Coronary artery (tissue), 2 donors: ENCODE measurements at regions not wholly inside any gene's neighbourhood (a gene's known extent, or its start where the extent isn't known, plus 50 kb on each side); places are given as distances from the start of the nearest gene placed in this dataset.
"Not testable (repeated sequence)": the region's sequence is repeated elsewhere in the genome, so short reads cannot be mapped to it uniquely, and the experiment has no call there.

ENCODE experiments used
- DNase-seq: peaks from one replicate; pipeline ENCODE4 v3.0.0-alpha.2; 2017; ENCODE audit warnings: low spot score
- H3K27ac ChIP-seq, 2 donors: fragments of 200-600 bp; sonication (generic); one replicate each; pipeline ENCODE4 v1.5.1; 2016 to 2019
- H3K4me3 ChIP-seq: fragments of 200-600 bp; sonication (generic); 2 replicates; pipeline ENCODE4 v1.5.1; 2016; ENCODE audit warnings: mild to moderate bottlenecking, moderate library complexity
- CTCF ChIP-seq: fragments of 200-600 bp; sonication (generic); IDR thresholded peaks from one replicate; pipeline ENCODE4 v1.5.1; 2019; ENCODE audit warnings: antibody characterized with exemption

DNA sequence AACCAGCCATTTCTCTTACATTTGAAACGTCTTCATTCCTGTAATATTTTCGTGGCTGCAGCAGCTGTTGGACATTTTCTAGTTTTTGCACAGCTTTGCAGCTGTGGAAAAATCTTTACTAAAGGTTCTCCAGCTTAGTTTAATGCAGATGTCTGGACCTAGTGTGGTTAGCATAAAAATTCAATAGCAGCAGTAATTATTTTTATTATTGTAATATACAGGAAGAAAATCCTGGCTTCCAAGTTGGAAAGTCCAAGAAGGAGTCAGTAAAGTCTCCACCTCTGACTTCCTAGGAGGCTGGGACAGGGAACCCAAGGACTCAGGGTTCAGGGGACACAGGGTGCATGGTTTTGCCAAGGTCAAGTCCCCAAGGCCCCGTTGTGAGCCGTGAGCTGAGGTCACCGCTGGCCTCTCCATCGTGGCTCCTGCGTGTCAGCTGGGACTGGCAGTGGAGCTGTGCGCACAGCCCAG, 230.6 kb downstream of the FNDC1 start:
- no peak for DNase-seq

GRCh38 chr6:159398633-159399032, 229.4 kb downstream of the FNDC1 start:
- DNase-seq = no peak
- no peak overlapping the region for H3K4me3 ChIP-seq
- TF ChIP-seq CTCF = no peak
- H3K27ac ChIP-seq = no peak overlapping the region

More for the DNA sequence above, 230.6 kb downstream of the FNDC1 start:
- no peak overlapping the region for H3K27ac ChIP-seq
- TF ChIP-seq CTCF = no peak
- H3K4me3 ChIP-seq = no peak overlapping the region

DNA sequence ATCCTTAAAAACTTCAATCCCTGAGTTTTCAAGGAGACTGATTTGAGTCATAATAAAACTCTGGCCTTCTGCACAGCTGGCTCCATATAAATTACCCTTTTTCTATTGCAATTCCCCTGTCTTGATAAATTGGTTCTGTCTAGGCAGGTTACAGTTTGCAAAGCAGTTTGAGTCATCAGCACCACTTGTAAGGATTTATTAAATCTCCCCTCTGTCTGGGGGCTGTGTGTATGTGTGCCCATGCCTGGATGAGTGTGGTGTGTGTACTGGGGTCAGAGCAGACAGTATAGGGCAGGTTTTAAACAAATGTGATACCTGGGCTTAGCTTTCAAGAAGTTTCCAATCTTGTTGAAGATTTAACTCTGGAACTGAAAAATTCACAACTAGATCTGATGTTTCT, 228.6 kb downstream of the FNDC1 start:
- no peak overlapping the region for H3K27ac ChIP-seq
- no peak overlapping the region for H3K4me3 ChIP-seq
- no peak for TF ChIP-seq CTCF
- DNase-seq = no peak

DNA sequence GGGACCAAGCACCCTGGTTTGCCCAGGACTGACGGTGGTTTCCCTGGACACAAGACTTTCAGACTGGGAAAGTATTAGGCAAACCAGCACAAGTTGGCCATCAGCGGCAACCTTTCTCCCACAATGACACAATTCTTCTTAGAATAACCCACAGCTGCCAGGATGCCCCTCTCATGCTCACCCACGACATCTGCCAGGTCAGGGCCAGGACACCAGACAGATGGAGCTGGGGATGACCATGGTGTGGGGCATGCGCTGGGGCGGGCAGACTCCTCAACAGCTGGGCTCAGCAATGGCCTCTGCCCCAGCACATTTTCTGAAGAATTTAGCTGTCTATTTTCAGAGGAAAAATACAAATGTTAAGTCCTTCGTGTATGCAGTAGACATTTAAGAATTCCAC, 226.4 kb downstream of the FNDC1 start:
- no peak for DNase-seq
- H3K27ac ChIP-seq = no peak overlapping the region
- no peak for TF ChIP-seq CTCF
- H3K4me3 ChIP-seq = no peak overlapping the region

GRCh38 chr6:159392695-159393094, 223.5 kb downstream of the FNDC1 start:
- DNase-seq, H3K27ac ChIP-seq: not testable (repeated sequence)

DNA sequence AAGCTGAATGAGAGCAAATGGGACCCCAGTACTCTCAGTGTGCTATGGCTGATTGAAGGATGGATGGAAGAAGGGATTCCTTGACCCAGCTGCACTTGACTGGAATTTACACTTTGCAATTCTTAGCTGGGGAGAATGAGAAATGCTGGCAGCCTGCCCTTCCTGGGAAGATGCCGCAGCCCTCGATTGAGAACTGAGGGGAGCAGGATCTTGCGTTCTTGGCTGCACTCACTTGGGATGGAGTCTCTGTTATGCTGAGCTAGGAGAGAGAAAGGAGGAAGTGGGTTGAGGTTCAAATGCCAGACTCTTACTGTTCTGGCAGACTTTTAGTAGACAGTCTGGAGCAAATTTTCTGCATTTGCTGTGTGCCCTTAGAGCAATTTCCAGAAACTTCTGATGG, 221.2 kb downstream of the FNDC1 start:
- H3K4me3 ChIP-seq = no peak overlapping the region
- DNase-seq = no peak
- H3K27ac ChIP-seq = no peak overlapping the region
- TF ChIP-seq CTCF = no peak

More at GRCh38 chr6:159392695-159393094, 223.5 kb downstream of the FNDC1 start:
- H3K4me3 ChIP-seq = not testable (repeated sequence)

GRCh38 chr6:159389695-159390094, 220.5 kb downstream of the FNDC1 start:
- no peak for DNase-seq
- H3K27ac ChIP-seq = no peak overlapping the region
- no peak overlapping the region for H3K4me3 ChIP-seq
- TF ChIP-seq CTCF = no peak

DNA sequence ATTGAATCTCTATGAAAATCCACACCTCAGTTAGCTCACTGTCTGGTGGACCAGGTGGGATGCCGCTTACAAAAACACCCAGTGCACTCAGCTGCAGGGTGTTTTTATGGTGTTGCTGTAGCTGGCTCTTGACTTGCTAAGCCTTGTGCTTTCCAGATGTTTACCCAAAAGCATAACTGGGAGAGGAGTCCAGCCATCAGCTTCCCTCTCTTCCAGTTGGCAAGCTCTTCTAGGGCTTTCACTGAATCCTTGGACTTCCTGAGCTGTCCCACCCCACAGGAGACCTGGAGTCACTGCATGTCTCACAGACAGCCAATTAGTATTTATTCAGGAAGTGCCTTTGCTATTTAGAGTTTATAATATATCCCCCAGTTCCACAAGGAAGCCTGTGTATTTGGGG, 210.9 kb downstream of the FNDC1 start:
- no peak for TF ChIP-seq CTCF
- Histone ChIP-seq H3K27ac (no peak overlapping the region), H3K4me3 (no peak overlapping the region)
- no peak for DNase-seq
